Activated CD4-positive, alpha-beta T cell treated with anti-CD3 and anti-CD28 coated beads, Interleukin-2, amount 10 ng/mL, durations not matched to agents 24 days and 14 days (primary cell): ENCODE measurements at regions not wholly inside any gene's neighbourhood (a gene's known extent, or its start where the extent isn't known, plus 50 kb on each side); places are given as distances from the start of the nearest gene placed in this dataset.

Source experiments
- DNase-seq: peaks from one replicate; pipeline ENCODE4 v3.0.0; 2022
- H3K27ac Mint-ChIP-seq: one replicate; pipeline ENCODE4 v1.8.0; 2022; ENCODE audit warnings: mild to moderate bottlenecking, mixed read lengths
- H3K27me3 Mint-ChIP-seq: one replicate; pipeline ENCODE4 v1.8.0; 2022; ENCODE audit warnings: mixed read lengths
- H3K36me3 Mint-ChIP-seq: one replicate; pipeline ENCODE4 v1.8.0; 2022; ENCODE audit warnings: low read depth, mild to moderate bottlenecking, mixed read lengths
- H3K4me1 Mint-ChIP-seq: one replicate; pipeline ENCODE4 v1.8.0; 2021; ENCODE audit warnings: mixed read lengths
- H3K4me3 Mint-ChIP-seq: one replicate; pipeline ENCODE4 v1.8.0; 2022; ENCODE audit warnings: mild to moderate bottlenecking, moderate library complexity, mixed read lengths
- H3K9me3 Mint-ChIP-seq: one replicate; pipeline ENCODE4 v1.8.0; 2021; ENCODE audit warnings: mixed read lengths
- intact Hi-C: fragments of 100-400 bp; cut with micrococcal nuclease; formaldehyde crosslinking; loops from one replicate; pipeline ENCODE4 v1.15.1; 2023

- Mint-ChIP-seq H3K4me1 (no peaks in the 10 kb centered on the region), H3K9me3 (no peaks in the 10 kb centered on the region), H3K27ac (no peak overlapping the region), H3K36me3 (no peaks in the 10 kb centered on the region), H3K4me3 (no peak overlapping the region), H3K27me3 (peaks cover 15% of the 10 kb centered on the region)
- peak; percentile 33 for DNase-seq
- intact Hi-C loops = no loop called here
Observed at GRCh38 chrX:791479-792034, 161.0 kb downstream of the SHOX start.

GRCh38 chrX:790783-791360 lies 160.3 kb downstream of the SHOX start:
- Mint-ChIP-seq H3K4me3 (no peak overlapping the region), H3K4me1 (no peaks in the 10 kb centered on the region), H3K27ac (no peak overlapping the region), H3K36me3 (no peaks in the 10 kb centered on the region), H3K9me3 (no peaks in the 10 kb centered on the region), H3K27me3 (peaks cover 15% of the 10 kb centered on the region)
- peak; percentile 41 for DNase-seq
- intact Hi-C loops = no loop called here

- no peak overlapping the region for H3K4me3 Mint-ChIP-seq
- DNase-seq = no peak
- H3K27ac Mint-ChIP-seq = no peak overlapping the region
- intact Hi-C loops = no loop called here
- H3K9me3 Mint-ChIP-seq = no peaks in the 10 kb centered on the region
- H3K36me3 Mint-ChIP-seq = no peaks in the 10 kb centered on the region
- H3K27me3 Mint-ChIP-seq = peaks cover 15% of the 10 kb centered on the region
- no peaks in the 10 kb centered on the region for H3K4me1 Mint-ChIP-seq
Observed at GRCh38 chrX:790041-790506, 159.5 kb downstream of the SHOX start.

- Mint-ChIP-seq H3K9me3 (no peaks in the 10 kb centered on the region), H3K27me3 (peaks cover 15% of the 10 kb centered on the region), H3K4me1 (no peaks in the 10 kb centered on the region), H3K4me3 (no peak overlapping the region), H3K27ac (no peak overlapping the region), H3K36me3 (no peaks in the 10 kb centered on the region)
- DNase-seq = no peak
- intact Hi-C loops = no loop called here
Observed at GRCh38 chrX:789096-789495, 158.5 kb downstream of the SHOX start.

GRCh38 chrX:786441-786881 lies 155.9 kb downstream of the SHOX start:
- DNase-seq = peak; percentile 29
- no peak overlapping the region for H3K4me3 Mint-ChIP-seq
- no peaks in the 10 kb centered on the region for H3K4me1 Mint-ChIP-seq
- intact Hi-C loops = no loop called here
- no peaks in the 10 kb centered on the region for H3K36me3 Mint-ChIP-seq
- peaks cover 12% of the 10 kb centered on the region for H3K27me3 Mint-ChIP-seq
- no peaks in the 10 kb centered on the region for H3K9me3 Mint-ChIP-seq
- H3K27ac Mint-ChIP-seq = no peak overlapping the region

DNA sequence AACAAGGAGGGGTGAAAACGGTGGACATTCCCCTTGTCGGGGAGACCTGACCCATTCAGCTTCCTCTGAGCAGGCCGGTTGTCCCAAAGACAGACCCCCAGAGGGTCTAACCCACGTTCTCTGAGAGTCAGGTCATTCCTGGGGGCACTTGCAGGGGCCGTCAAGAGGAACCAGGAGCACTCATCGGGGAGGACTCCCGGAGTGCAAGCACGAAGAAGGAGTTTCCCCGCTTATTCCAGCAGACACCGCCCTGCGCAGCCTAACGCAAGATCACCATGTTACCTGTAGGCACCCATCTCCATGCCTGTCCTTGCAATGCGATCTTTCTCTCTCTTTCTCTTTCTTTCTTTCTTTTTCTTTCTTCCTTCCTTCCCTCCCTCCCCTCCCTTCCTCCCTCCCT lies 154.2 kb downstream of the SHOX start:
- intact Hi-C loops = no loop called here
- Mint-ChIP-seq H3K4me1 (no peaks in the 10 kb centered on the region), H3K36me3 (no peaks in the 10 kb centered on the region), H3K27ac (no peak overlapping the region), H3K27me3 (no peaks in the 10 kb centered on the region), H3K4me3 (no peak overlapping the region), H3K9me3 (no peaks in the 10 kb centered on the region)
- no peak for DNase-seq

DNA sequence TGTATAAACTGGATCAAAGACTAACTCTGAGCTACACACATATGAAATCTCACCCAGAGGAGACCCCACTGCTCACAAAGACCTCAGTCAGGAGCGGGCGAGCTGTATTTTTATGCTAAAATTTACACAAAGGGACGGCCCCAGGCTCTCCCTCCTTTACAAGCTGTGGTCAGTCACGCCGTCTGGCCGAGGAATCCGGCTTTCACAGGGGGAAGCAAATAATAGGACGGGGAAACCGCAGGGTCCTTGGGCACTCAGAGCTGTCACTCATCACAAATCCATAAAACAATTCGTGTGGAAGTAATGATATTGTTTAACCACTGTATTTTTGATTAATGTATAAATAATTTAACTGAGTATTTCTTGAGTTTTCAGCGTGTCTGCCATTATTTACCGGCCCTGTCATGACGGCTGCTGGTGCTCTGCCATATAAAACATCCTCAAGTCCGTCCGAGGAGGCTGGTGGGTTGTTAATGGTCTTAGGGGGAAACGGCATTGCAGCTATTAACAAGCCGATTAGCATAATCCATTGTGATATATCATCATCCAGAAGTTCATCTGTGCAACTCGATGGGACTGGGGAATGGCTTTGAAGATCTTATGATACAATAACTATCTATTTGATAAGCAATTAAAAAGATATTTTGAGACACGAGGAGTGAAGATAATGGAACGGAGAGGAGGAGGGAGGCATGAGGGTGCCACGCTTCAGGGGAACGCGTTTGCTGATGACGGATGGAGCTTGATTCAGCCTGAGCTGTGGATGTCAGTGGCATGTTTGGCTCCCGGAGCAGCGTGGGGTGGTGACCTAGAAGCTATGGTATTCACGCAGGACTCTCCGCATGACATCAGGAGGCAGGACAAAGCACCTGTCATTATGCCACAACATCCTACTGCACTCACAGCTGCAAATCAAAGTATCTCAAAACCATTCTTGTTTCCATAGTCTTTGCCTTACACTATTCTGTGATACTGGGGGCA lies 150.9 kb downstream of the SHOX start:
- Mint-ChIP-seq H3K36me3 (no peaks in the 10 kb centered on the region), H3K4me1 (no peaks in the 10 kb centered on the region), H3K9me3 (no peaks in the 10 kb centered on the region), H3K27me3 (no peaks in the 10 kb centered on the region), H3K27ac (no peak overlapping the region), H3K4me3 (no peak overlapping the region)
- intact Hi-C loops = no loop called here
- no peak for DNase-seq

DNA sequence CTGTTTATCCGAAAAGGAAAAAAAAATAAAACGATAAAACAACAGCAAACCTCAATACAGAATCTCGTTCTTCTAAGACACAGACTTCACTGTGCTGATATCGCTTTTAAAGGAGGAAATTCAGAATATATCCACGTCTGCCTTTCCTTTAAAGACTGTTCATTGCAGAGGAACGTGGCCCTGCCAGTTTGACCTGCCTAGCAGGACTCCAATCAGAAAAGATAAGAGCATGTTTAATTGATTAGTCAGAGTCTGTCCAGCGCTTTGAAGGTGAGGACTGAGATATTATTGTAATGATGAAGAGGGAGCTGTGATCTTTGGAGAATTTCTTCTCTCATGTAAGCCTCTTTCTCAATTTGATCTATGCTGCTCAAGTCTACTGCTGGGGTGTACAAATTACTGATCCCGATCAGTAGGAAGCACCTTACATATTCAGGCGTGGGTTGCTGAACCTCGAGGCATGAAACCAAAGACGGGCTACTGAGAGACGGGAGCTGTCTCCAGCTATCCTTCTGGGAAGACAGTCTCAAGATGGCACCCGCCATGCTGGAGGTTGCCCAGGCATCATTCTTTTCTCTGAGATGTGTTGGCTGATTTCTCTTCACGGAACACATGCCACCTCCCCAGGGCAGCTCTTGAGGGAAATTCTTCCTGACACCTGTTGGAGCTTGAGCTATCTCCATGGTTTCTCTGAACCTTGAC lies 146.1 kb downstream of the SHOX start:
- H3K4me3 Mint-ChIP-seq = no peak overlapping the region
- intact Hi-C loops = no loop called here
- no peak overlapping the region for H3K27ac Mint-ChIP-seq
- peaks cover 3% of the 10 kb centered on the region for H3K9me3 Mint-ChIP-seq
- H3K4me1 Mint-ChIP-seq = no peaks in the 10 kb centered on the region
- H3K27me3 Mint-ChIP-seq = no peaks in the 10 kb centered on the region
- no peaks in the 10 kb centered on the region for H3K36me3 Mint-ChIP-seq
- DNase-seq = no peak

DNA sequence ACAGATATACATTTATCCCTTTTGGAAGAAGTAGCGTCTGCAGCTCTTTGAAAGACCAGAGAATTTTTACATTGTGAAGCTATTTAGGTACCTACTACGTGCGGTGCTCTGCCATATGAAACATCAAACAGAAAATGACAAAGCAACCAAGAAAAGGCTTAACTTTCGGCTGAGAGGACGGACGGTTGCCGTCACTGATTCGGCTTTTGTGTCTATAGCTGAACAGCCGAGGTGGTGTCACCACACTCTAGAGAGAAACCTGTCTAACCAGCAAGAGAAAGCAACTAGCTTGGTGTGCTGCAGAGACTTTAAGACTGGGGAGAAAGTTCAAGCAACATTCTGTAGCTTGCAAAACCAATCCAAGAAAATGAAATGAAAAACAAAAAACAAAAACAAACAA lies 145.5 kb downstream of the SHOX start:
- Mint-ChIP-seq H3K9me3 (peaks cover 4% of the 10 kb centered on the region), H3K36me3 (no peaks in the 10 kb centered on the region), H3K27me3 (no peaks in the 10 kb centered on the region), H3K27ac (no peak overlapping the region), H3K4me1 (no peaks in the 10 kb centered on the region), H3K4me3 (no peak overlapping the region)
- intact Hi-C loops = no loop called here
- no peak for DNase-seq

DNA sequence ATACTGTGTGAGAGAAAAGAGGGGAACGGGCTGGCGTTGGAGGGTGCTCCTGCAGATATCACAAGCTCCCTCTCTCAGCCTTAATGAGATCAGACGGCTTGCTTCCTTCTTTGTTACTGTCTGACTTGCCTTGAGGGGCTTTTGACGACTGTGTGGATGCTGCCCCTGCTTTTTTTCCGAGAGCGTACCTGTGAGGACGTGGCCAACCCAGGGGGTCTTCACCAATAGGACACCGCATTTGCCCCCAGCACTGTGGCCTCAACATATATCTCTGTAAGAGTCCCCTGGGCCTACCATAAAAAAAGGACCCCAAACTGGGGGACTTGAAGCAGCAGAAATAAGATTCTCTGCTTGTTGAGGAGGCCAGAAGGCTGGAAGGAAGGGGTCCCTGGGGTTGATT lies 143.9 kb downstream of the SHOX start:
- DNase-seq = no peak
- no peaks in the 10 kb centered on the region for H3K27me3 Mint-ChIP-seq
- peaks cover 4% of the 10 kb centered on the region for H3K9me3 Mint-ChIP-seq
- H3K36me3 Mint-ChIP-seq = no peaks in the 10 kb centered on the region
- H3K4me3 Mint-ChIP-seq = no peak overlapping the region
- H3K4me1 Mint-ChIP-seq = no peaks in the 10 kb centered on the region
- intact Hi-C loops = no loop called here
- no peak overlapping the region for H3K27ac Mint-ChIP-seq

- Mint-ChIP-seq H3K4me3 (no peak overlapping the region), H3K9me3 (peaks cover 4% of the 10 kb centered on the region), H3K4me1 (no peaks in the 10 kb centered on the region), H3K27ac (no peak overlapping the region), H3K27me3 (no peaks in the 10 kb centered on the region), H3K36me3 (no peaks in the 10 kb centered on the region)
- intact Hi-C loops = no loop called here
- DNase-seq = no peak
Observed at GRCh38 chrX:773292-774025, 142.9 kb downstream of the SHOX start.

- Mint-ChIP-seq H3K9me3 (peaks cover 4% of the 10 kb centered on the region), H3K27ac (no peak overlapping the region), H3K4me1 (no peaks in the 10 kb centered on the region), H3K36me3 (no peaks in the 10 kb centered on the region), H3K4me3 (no peak overlapping the region), H3K27me3 (no peaks in the 10 kb centered on the region)
- no peak for DNase-seq
- intact Hi-C loops = no loop called here
Observed at GRCh38 chrX:771536-771935, 140.9 kb downstream of the SHOX start.

DNA sequence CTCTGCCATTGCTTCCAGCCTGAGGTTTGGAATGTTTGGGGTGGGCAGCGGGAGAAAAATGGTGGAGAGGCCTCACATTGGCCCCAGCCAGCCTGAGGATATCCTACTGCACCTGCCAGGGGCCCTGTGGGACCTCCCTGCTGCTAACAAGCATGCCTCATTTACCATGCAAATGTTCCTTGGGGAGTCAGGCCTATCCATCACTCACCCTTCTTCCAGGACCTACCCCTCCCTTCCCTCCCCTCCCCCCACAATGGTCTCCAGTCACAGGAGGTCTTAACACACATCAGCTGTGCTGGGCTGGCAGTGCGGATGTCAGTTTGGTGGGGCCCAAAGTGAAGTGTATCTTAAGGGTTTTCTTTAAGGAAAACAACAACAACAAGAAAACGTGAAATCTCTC lies 139.2 kb downstream of the SHOX start:
- H3K27me3 Mint-ChIP-seq = no peaks in the 10 kb centered on the region
- H3K27ac Mint-ChIP-seq = no peak overlapping the region
- no peaks in the 10 kb centered on the region for H3K36me3 Mint-ChIP-seq
- no peaks in the 10 kb centered on the region for H3K4me1 Mint-ChIP-seq
- peaks cover 4% of the 10 kb centered on the region for H3K9me3 Mint-ChIP-seq
- intact Hi-C loops = no loop called here
- H3K4me3 Mint-ChIP-seq = no peak overlapping the region
- DNase-seq = no peak
